CD4-positive, alpha-beta T cell treated with Interleukin-1 beta for 1 hour (primary cell): ENCODE measurements at regions not wholly inside any gene's neighbourhood (a gene's known extent, or its start where the extent isn't known, plus 50 kb on each side); places are given as distances from the start of the nearest gene placed in this dataset.
"Not testable (repeated sequence)": the region's sequence is repeated elsewhere in the genome, so short reads cannot be mapped to it uniquely, and the experiment has no call there.

ENCODE experiments used
- DNase-seq, 2 donors: peaks; one replicate each; pipeline ENCODE4 v3.0.0-alpha.2; 2020 to 2022

DNA sequence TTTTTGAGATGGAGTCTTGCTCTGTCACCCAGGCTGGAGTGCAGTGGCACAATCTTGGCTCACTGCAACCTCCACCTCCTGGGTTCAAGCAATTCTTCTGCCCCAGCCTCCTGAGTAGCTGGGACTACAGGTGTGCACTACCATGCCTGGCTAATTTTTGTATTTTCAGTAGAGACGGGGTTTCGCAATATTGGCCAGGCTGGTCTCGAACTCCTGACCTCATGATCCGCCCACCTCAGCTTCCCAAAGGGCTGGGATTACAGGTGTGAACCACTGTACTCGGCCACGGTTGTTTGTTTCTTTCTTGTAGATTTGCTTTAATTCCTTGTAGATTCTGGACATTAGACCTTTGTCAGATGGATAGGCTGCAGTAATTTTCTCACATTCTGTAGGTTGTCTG lies 278.5 kb upstream of the FAT1 start:
- DNase-seq: not testable (repeated sequence)

DNA sequence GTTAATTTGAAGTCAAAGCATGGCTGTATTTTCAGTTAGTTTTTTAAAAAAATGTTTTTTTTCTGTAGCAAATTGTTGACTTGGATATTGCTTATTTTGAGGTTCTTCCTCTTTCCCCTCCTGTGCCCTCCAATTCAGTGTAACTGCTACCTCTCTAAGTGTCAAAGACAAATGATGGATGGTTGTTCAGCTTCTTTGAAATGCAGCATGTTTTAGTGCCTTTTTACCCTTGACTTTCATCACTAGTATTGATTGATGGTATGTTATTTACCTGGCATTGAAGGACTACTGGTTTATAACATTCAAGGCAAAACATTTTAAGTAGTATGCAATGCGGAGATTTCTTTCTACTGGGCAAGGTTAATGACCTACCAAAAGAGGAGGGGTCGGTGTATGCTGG lies 281.0 kb upstream of the FAT1 start:
- DNase-seq: no peak

DNA sequence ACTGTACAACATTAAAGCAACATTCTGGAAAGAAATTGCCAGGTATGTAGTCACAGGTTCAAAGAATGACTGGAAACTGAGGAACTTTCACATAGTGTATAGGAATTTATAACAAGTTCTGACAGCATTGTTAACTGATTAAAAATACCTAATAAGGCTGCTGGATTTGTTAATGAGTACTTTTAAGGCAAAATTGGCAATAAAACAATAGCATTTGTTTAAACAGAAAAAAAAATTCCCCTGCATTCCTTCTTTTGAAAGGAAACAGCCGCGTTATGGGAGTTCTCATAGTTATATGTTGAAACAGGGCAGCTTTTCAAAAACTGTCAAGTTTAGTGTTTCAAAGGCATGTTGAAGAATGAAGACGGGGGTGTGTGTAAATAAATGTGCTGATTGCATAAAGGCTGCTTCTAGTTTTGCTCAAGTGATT lies 282.5 kb upstream of the FAT1 start:
- no peak for DNase-seq

DNA sequence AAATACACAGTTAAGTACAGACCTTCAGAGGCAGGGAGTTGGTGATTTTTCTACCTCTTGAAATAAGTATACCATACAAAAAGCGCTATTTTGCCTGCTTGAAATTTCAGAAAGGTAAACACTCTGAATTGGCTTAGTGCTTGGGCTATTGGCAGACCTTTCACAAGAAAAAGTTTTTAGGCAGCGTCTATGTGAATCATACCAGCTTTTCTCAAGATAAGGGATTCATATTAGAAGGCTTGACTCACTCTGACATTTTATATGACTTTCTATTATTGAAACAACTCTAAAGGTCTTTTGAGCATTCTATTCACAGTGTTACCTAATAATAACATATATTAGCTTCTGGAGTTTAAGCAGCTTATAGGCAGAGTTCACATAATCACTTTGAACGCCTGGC lies 286.4 kb upstream of the FAT1 start:
- no peak for DNase-seq

DNA sequence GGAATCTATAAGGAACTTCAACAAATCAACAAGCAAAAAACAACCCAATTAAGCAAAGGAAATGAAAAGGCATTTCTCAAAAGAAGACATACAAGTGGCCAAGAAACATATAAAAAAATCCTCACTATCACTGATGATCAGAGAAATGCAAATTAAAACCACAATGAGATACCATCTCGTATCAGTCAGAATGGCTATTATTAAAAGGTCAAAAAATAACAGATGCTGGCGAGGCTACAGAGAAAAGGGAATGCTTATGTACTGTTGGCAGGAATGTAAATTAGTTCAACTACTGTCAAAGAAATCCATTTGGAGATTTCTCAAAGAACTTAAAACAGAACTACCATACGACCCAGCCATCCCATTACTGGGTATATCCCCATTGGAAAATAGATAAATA lies 292.4 kb upstream of the FAT1 start:
- DNase-seq: no peak

DNA sequence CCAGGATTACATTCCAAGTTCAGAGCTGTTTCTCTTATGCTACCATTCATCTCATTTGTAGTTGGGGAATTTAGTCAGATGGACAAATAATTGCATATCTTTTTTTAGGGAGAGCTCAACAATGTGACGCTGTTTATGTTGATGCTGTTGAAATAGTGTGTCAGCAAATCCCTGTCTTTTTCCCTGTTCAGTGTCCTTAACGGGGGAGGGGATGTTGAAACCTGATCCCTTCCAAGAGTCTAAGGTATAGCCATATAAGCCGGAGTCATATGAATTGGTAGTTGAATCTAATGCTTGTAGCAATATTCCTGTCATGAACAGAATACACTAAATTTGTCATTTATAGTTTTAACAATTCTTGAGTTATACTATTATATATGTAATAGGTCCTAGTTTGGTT lies 293.5 kb upstream of the FAT1 start:
- DNase-seq: no peak

DNA sequence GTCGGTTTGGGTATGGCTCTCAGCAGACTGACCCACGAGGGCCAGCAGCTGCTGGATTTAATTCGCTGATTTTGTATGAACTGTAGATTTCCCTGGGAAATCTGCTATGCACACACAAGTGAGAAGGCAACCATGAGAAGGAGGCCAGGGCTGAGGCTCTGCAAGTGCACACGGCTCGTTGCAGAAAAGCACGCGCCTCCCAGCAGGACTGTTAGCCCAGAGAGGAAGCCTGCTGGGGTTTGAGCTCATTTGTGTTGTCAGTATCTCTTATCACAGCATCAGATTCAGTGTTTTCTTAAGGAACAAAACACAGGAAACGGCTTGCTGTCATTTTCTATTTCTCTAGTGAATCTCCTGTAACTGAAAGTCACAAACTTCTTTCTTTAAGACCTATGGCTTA lies 296.2 kb upstream of the FAT1 start:
- DNase-seq: no peak

DNA sequence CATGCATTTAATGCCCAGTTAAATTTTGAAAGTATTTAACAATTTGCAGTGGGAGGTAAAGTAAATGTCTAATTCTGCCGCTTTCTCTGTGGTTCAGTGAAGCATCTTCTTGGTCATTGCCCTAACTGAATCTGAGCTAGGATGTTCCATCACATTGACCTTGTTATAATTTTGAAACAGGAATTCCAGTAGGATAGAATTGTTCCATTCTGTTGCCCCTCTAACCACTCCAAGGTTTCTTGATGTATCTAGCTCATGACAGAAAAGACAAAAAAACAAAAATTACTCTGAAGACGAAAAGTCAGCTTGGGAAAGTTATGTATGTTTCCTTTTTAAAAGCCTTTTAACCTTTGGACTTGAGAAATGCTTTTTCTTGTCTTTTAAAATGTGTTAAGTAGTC lies 297.0 kb upstream of the FAT1 start:
- DNase-seq: no peak

DNA sequence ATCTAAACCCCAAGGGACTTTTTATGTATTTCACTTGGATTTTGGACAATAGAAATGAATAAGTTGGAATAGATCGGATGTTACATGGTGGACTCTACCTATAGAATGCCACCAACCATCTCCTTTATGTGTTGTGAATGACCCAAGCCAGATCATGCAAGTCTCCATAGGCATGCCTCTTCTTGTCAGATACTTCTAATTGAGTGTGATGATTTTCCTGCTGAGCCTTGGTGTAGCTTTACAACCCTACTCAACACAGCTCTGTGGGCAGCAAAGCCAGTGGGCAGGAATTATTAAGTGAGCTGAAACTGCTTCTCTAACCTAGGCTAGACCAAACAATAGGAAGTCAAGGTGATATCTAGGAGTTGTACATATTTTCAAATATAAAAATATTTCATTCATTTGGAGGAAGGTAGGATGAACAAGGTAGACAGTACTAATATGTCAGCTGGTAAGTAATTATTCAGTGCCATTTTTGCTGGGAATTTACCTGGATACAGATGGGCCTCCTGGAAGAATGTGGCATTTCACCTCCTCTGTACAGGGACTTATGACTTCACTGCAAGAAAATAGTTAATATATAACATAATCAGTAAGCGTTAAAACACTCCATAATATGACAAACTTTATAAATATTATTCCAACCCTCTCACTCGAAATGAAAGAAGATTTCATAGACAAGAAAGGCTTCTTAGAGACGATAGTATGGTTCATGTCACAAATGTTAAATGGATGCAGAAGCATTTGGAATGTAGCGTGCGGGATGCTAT lies 298.0 kb upstream of the FAT1 start:
- DNase-seq: no peak

DNA sequence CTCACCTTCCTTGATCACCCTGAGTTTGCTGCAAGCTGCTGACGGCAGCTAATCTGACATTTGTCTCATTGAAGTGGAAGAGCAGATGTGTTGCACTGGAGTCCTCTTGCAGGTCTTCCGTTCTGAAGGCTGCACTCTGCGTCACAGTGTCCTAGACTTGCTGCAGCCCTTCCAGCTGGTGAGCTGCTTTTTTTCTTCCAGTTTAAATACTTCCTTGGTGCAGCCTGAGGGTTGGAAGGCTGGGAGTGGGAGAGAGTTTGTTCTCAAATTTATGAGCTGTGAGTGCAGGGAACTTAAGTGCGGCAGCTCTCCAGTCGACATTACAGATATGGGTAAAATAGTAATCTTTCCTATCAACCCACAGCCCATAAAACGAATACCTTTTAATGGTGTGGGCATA lies 303.6 kb upstream of the FAT1 start:
- no peak for DNase-seq

DNA sequence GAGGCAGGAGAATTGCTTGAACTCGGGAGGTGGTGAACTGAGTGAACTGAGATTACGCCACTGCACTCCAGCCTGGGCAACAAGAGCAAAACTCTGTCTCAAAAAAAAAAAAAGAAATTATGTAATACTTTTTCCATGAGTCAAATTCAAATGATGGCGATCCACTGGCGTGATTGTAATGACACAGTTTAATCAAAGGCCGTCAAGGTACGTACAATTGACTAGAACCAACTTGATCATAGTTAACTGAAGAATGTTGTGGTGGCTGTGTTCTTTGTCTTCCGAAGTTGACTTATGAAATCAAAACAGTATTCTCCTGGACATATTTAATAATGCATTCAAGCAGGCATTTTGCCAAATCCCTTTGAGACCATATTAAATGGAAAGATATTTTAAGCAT lies 318.6 kb upstream of the FAT1 start:
- DNase-seq: no peak

DNA sequence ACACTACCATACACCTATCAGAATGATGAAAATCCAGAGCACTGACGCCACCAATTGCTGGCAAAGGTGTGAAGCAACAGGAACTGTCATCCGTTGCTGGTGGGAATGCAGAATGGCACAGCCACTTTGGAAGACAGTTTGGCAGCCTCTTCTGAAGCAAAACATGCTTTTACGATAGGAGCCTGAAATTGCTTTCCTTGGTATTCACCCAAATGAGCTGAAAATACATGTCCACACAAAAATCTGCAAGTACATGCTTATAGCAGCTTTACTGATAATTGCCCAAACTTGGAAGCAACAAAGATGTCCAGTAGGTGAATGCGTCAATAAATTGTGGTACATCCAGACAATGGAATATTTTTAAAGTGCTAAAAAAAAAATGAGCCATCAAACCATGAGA lies 322.8 kb upstream of the FAT1 start:
- DNase-seq: no peak

DNA sequence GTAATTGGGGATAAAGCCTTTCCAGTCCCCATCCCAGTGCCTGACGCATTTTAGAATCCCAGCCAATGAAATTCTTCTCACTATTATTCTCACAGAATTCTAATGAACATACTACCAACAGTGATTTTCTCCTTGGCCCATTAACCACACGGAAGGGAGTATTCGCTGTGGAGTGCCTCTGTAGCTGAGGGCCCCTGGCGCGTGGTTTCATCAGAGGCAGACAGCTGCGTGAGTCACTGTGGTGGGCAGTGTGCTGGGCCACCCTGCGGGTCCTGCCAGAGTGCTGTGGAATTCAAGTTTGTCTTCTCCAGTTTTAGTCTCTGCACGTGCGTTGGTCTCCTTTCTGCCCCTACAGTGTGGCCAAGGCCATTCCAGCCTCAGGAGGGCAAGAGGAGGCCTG lies 335.4 kb upstream of the FAT1 start:
- DNase-seq: no peak

DNA sequence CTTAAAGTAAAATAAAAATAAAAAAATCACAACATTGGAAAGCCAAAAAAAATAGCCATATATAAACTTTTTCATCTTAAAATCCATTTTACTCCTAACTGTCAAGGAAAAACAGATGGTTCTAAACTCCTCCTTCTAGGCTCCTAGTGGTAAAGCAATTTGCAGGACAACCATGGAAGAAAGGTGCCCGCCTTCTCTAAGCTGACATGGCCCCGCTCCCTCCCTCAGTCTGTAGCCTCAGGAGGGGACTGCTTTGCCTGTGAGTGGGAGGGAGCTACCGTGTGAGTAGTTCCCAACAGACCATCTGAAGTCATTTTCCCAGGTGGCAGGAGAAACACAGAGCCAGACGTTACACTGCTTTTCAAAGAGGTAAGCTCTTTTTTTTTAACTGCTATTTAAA lies 336.2 kb upstream of the FAT1 start:
- DNase-seq: no peak

DNA sequence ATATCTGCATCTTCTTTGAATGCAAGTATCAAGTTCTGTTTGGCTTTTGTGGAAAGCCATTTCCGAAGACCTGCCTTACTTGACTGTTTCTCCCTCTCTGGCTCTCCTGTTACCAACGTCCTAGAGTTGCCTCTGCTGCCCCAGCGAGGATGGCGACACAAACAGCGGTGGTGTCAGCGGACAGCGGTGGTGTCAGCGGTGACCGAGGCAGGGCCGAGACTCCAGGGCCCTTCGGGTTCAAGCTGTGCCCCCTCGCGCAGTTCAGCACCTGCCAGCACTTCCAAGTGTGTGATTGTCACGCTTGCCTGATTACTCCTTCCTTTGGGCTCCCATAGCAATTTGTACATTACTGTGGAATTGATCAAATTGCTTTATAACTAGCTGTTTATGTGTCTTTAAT lies 336.9 kb upstream of the FAT1 start:
- no peak for DNase-seq

DNA sequence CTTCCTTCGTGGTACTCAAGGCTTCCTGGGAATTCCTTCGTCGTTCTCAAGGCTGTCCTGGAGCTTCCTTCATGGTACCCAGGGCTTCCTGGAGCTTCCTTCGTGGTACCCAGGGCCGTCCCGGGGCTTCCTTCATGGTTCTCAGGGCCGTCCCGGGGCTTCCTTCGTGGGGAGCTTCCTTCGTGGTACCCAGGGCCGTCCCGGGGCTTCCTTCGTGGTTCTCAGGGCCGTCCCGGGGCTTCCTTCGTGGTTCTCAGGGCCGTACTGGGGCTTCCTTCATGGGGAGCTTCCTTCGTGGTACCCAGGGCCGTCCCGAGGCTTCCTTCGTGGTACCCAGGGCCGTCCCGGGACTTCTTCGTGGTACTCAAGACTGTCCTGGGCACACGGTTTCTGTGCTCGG lies 339.6 kb upstream of the FAT1 start:
- no peak for DNase-seq

DNA sequence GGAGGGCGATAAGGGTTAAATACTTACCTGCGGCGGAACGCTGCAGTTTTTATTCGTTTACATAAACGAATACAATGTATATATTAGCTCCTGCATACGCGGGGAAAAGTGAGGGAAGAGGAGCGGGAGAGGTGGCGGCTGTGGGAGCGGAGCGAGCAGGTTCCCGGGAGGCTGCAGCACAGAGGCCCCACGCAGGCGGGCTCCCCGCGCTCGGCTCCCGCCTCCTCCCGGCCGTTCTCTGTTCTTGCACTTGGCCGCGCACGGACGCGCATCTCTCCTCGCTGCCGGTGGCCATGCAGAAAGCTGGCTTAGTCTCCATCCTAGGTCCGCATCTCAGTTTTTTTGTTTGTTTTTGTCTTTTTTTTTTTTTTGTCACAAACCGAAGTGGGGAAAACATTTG lies 340.4 kb upstream of the FAT1 start:
- no peak for DNase-seq

DNA sequence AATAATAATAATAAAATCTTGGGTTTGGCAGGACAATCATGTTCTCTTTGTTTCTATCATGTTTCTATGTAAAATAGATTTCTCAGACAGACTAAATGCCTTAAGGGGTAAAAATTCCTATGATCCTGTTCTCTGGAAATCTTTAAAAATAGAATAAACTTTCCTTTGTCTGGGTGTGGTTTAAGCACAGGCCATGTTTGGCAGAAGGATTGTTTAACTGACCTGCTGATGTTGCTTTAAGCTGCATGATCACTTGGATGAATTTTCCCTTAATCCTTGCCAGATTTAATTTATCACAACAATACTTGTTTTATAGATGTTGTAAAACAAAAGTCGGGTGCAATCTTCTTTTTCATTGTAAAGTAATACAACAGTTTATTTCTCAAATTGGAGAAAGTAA lies 341.7 kb upstream of the FAT1 start:
- no peak for DNase-seq

DNA sequence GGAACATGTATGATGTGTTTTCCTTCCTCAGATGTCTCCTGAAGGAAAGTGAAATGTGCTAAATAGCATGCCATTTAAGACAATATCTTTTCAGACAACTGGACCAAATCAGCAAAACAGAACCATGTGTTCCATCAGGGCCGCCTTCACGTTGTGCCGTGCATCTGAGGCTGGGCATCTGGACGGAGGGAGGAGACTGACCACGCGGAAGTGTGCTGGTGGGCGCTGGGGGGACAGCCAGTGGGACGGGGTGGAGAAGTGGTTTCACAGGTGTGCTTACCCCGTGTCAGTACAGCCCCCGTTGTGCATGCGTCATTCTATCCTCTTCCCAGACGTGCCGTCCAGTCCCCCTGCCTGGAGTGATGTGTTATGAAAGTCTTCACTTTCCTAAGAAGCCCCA lies 342.1 kb upstream of the FAT1 start:
- DNase-seq: no peak

DNA sequence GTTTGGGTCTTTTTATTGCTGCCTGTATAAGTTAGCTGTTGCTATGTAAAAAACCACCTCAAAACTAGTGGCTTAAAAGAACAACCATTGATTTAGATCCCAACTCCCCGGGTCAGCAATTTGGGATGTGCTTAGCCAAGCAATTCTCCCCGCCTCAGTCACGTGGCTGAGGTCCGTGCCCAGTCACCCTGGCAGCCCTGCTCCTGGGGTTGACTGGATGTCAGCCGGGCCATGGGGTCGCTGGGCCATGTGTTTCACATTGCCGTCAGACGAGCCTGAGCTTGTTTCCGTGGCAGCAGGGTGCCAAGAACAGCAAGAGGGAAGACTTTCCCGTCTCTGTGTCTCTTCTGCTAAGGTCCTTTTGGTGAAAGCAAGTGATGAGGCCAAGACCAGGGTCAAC lies 345.7 kb upstream of the FAT1 start:
- DNase-seq: no peak

DNA sequence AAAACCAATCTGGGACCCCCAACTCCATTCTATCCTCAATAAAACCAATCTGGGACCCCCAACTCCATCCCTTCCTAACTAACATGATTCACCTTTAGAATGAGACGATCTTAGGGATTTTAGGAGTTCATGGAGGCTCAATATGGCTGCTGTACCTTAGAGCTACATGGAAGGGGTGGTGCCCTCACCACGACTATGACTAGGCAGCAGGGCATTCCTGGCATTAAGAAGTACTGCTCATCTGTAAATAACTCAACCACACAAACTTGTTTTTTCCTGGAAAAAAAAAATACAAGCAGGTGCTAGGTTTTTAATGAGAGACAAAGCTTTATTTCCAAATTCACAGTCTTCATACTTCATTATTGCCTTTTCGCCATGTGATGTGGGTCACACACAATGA lies 346.5 kb upstream of the FAT1 start:
- DNase-seq: no peak

DNA sequence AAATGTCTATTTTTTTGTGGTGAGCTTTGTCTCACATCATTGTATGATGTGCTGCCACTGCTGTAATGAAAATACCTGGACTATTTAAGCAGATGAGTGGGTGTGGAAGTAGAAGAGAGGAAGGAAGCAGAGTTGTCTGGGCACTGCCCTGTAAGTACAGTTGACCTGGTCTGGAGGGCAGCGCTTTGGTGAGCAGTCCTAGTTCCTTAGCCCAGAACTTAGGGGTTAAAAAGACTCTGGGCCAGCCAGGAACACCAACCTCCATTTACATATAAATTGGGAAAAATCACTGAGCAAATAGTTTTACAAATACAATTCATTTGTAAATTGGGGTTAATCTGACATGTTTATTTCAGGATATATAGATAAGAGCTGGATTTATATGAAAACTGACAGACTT lies 347.1 kb upstream of the FAT1 start:
- no peak for DNase-seq

DNA sequence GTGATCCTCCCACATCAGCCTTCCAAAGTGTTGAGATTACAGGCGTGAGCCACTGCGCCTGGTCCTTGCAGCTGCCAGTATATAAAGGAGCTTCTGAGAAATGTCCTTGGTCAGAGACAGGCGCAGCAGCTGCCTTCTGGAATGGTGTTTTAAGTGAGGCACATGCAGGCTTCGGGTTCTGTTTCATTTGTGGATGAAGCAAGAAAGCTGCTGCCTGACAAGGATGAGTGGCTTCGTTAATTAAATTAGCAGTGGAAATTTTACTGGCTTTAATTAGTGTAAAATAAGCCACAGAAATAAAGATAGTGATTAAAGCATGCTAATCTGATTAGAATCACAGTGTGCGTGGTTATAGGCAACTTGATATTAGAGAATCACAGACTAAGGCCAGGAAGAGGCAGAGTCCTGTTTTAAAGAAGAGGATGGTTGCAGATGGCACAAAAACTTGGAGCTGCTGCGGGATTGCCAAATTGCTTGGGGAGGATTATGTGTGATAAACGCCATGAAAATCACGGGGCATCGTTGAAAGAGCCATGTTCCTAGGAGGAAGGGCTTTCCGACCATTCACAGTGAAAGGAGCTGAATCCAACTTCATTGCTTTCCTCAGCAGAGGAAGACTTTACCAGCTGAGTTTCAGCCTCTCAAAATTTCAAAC lies 348.4 kb upstream of the FAT1 start:
- DNase-seq: no peak

DNA sequence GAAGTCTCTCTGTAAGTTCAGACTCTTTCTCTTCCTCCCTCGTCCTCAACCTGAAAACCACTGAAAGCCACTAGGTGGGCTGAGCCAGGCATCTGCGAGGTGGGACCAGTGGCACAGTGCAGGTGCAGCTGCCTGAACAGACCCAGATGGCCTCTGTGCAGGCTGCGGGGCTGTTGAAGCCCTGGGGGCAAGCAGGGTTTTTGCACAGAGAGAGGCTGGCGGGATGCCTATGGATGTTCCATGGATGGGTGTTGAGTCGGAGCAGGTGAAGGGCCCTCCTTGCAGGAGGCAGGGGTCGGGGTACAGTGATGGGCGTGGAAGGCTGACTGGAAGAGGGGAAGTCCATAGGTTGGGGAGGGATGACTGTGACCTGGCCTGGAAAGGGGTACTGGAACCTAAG lies 350.2 kb upstream of the FAT1 start:
- no peak for DNase-seq

DNA sequence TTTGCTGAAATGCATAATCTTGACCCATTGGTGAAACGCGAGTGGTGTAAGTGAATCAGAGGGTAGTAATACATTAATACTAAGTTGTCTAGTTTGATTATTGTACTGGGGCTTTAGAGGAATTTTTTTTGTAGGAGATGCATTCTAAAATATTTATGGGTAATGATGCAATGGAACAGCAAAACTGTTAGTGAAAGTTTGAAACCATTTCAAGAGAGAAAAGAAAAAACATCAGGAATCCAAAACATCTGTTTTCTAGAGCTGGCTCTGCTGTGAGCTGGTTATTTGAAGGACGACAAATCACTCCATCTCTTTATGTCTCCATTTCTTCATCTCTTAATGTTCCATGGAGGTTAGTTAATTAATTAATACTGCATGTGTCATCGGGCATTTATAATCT lies 351.9 kb upstream of the FAT1 start:
- DNase-seq: no peak
